GM21825 (cell line): ENCODE measurements at regions not wholly inside any gene's neighbourhood (a gene's known extent, or its start where the extent isn't known, plus 50 kb on each side); places are given as distances from the start of the nearest gene placed in this dataset.
"Not testable (repeated sequence)": the region's sequence is repeated elsewhere in the genome, so short reads cannot be mapped to it uniquely, and the experiment has no call there.

Source experiments
- ATAC-seq: cut with Tn5 transposase; IDR thresholded peaks from one replicate; pipeline ENCODE4 v1.9.1; 2021; ENCODE audit warnings: mild to moderate bottlenecking, moderate library complexity; ENCODE audit not compliant: unreplicated experiment

GRCh38 chr17:73835605-73836004 is 191.4 kb upstream of the SDK2 start:
- ATAC-seq: no peak

GRCh38 chr17:73838815-73839214 is 194.6 kb upstream of the SDK2 start:
- no peak for ATAC-seq

GRCh38 chr17:73840829-73841228 is 196.6 kb upstream of the SDK2 start:
- ATAC-seq: no peak

GRCh38 chr17:73841431-73842060 is 197.3 kb upstream of the SDK2 start:
- no peak for ATAC-seq

- no peak for ATAC-seq
Measured at GRCh38 chr17:73847952-73848351, 203.7 kb upstream of the SDK2 start.

GRCh38 chr17:73850426-73850825 is 206.2 kb upstream of the SDK2 start:
- no peak for ATAC-seq

GRCh38 chr17:73851091-73851490 is 206.8 kb upstream of the SDK2 start:
- no peak for ATAC-seq

GRCh38 chr17:73851921-73852320 is 207.7 kb upstream of the SDK2 start:
- no peak for ATAC-seq

- no peak for ATAC-seq
Measured at GRCh38 chr17:73855720-73856333, 211.6 kb upstream of the SDK2 start.

- ATAC-seq: no peak
Measured at GRCh38 chr17:73856556-73856955, 212.3 kb upstream of the SDK2 start.

GRCh38 chr17:73859439-73860008 is 215.3 kb upstream of the SDK2 start:
- ATAC-seq: not testable (repeated sequence)

GRCh38 chr17:73861543-73861942 is 217.3 kb upstream of the SDK2 start:
- no peak for ATAC-seq

GRCh38 chr17:73863761-73864535 is 219.7 kb upstream of the SDK2 start:
- ATAC-seq: no peak

GRCh38 chr17:73865831-73866230 is 221.6 kb upstream of the SDK2 start:
- no peak for ATAC-seq

- no peak for ATAC-seq
Measured at GRCh38 chr17:73867056-73867455, 222.8 kb upstream of the SDK2 start.

GRCh38 chr17:73870068-73870467 is 225.8 kb upstream of the SDK2 start:
- no peak for ATAC-seq

GRCh38 chr17:73870473-73870872 is 226.2 kb upstream of the SDK2 start:
- no peak for ATAC-seq

GRCh38 chr17:73872816-73873215 is 228.6 kb upstream of the SDK2 start:
- ATAC-seq: no peak

- peak; percentile 70 for ATAC-seq
Measured at GRCh38 chr17:73874008-73874720, 229.9 kb upstream of the SDK2 start.

- ATAC-seq: no peak
Measured at GRCh38 chr17:73875346-73875745, 231.1 kb upstream of the SDK2 start.

- no peak for ATAC-seq
Measured at GRCh38 chr17:73877962-73878361, 233.7 kb upstream of the SDK2 start.
